ENCODE measurements at regions not wholly inside any gene's neighbourhood (a gene's known extent, or its start where the extent isn't known, plus 50 kb on each side); places are given as distances from the start of the nearest gene placed in this dataset.

DNA sequence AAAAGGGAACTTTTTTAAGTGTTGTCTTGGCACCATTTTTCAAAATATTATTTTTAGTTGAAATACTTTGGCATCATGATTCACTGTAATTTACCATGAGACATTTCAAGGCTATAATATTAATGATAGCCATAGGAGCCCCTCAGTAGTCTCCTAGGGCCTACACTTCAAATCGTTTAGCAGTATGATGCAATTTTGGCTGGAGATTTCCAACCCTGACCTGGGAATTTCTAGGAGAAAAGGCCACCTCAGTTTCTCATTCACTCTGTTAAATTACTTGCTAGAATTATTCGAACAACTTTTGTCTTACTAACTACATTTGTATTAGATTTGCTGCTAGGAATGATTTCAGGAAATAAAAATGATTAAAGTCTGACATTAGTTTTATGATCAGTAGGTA, 1610.9 kb upstream of the RAG2 start:
- no peak for ATAC-seq (ENCODE audit: low read depth)
- POLR2A ChIA-PET, result no interaction called here
- Mint-ChIP-seq H3K36me3 (no peaks in the 10 kb centered on the region), H3K27me3 (no peaks in the 10 kb centered on the region), H3K4me1 (no peaks in the 10 kb centered on the region), H3K27ac (no peak overlapping the region), H3K9me3 (peaks cover 8% of the 10 kb centered on the region), H3K4me3 (no peak overlapping the region)
- DNase-seq, result no peak

DNA sequence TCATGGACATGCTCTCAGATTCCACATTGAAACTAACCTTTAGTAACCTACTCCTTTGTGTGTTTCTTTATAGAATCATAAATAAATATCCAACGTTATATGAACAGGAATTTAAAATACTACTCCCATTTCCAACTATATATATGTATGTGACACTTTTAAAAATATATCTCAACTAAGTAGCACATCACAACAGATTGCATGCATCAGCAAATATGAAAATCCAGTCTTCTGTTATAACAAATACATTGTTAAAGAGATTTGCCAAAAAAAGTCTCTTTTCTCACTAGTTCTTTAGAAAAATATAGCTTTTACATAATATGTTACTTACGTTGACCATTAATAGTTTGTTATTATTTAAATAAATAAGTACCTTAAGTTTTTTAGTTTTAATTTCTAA, 1608.6 kb upstream of the RAG2 start:
- ATAC-seq (ENCODE audit: low read depth) (no peak), DNase-seq (no peak)
- H3K36me3 Mint-ChIP-seq, result no peaks in the 10 kb centered on the region
- no peaks in the 10 kb centered on the region for H3K4me1 Mint-ChIP-seq
- H3K27ac Mint-ChIP-seq, result no peak overlapping the region
- no peaks in the 10 kb centered on the region for H3K27me3 Mint-ChIP-seq
- H3K4me3 Mint-ChIP-seq, result no peak overlapping the region
- POLR2A ChIA-PET, result no interaction called here
- peaks cover 5% of the 10 kb centered on the region for H3K9me3 Mint-ChIP-seq

DNA sequence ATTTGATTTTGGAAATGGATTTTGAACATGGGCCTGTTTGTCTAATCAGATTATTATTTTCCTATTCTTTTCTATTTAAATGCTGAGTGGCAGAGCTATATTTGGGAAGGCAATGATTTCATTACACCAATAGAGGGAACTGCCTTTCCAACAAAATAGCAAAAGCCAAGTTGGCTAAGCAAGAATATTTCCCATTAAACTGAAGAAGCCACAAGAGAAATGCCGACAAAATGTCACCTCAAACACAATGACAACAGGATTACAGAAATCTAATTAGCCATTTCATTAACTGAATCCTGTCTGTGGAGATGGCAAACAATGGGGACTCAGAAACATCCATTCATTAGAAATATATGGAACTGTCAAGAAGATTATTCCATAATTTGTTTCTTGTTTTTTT, 1593.1 kb upstream of the RAG2 start:
- Mint-ChIP-seq H3K27ac (no peak overlapping the region), H3K4me1 (no peaks in the 10 kb centered on the region), H3K9me3 (peaks cover 5% of the 10 kb centered on the region), H3K36me3 (no peaks in the 10 kb centered on the region), H3K27me3 (no peaks in the 10 kb centered on the region), H3K4me3 (no peak overlapping the region)
- ATAC-seq (ENCODE audit: low read depth) (no peak), DNase-seq (no peak)
- POLR2A ChIA-PET, result no interaction called here

DNA sequence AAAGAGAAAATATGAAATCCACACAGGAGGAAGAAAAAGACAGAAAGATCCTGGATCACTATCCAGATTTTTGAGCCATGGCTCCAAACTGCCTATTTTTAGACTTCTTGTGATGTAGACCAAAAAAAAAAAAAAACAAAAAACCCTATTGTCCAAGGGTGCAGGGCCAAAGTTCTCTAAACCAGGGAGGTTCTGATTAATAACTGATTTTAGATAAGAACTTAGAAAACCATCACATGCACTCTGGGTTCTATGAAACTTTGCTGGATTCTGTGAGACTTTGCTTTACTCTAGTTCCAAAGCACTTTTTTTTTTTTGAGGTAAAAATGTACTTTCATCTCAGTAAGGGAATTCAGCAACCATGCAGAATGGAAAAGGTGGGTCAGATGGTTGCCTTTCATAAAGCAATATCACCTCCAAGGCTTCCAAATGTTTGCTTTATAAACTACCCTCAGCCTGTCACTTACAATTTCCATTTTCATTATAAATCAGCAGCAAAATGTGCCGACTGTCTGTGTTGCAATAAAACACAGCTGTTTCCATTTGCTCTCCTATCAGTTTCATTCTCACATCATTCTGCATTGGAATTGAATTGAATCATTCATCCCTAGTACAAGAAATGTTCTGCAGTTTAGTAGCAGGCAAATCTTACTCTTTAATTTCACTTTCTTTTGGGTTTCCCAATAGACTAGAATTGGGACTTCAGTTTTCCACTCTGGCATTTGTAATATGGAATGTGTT, 1584.3 kb upstream of the RAG2 start:
- DNase-seq, result no peak
- peaks cover 8% of the 10 kb centered on the region for H3K9me3 Mint-ChIP-seq
- no peaks in the 10 kb centered on the region for H3K4me1 Mint-ChIP-seq
- H3K27ac Mint-ChIP-seq, result no peak overlapping the region
- no peak for ATAC-seq (ENCODE audit: low read depth)
- H3K27me3 Mint-ChIP-seq, result no peaks in the 10 kb centered on the region
- POLR2A ChIA-PET, result no interaction called here
- H3K4me3 Mint-ChIP-seq, result no peak overlapping the region
- H3K36me3 Mint-ChIP-seq, result no peaks in the 10 kb centered on the region

DNA sequence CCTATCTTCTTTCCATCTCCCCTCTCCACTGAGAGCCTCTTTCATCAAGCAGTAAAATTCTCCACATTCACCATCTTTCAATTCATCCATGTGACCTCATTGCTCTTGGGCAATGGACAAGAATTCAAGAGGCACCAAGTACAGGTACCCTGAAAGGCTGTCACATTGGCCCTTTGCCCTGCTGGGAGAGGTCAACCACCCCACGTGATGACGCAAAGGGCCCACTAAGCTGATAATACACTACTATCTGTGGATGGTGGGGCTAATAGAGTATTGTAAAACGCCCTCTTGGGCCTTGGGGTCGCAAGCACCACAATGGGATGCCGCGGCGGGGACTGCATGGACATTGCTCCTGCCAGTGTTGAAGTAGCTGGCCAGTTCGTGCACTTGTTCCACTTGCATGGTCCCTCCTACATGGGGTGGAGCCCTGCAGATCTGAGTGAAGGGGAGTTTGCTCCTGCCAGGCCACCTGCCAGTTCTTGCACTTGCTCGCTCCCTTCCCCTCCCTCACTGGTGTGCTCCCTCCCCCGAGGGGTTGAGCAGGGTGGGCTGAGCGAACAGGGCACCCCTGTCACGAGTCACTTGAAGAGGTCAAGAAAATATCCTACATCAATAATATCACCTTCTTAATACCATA, 1578.8 kb upstream of the RAG2 start:
- Mint-ChIP-seq H3K36me3 (no peaks in the 10 kb centered on the region), H3K4me1 (no peaks in the 10 kb centered on the region), H3K27me3 (no peaks in the 10 kb centered on the region), H3K27ac (no peak overlapping the region), H3K9me3 (peaks cover 3% of the 10 kb centered on the region), H3K4me3 (no peak overlapping the region)
- ATAC-seq (ENCODE audit: low read depth) (no peak), DNase-seq (no peak)
- POLR2A ChIA-PET, result no interaction called here

DNA sequence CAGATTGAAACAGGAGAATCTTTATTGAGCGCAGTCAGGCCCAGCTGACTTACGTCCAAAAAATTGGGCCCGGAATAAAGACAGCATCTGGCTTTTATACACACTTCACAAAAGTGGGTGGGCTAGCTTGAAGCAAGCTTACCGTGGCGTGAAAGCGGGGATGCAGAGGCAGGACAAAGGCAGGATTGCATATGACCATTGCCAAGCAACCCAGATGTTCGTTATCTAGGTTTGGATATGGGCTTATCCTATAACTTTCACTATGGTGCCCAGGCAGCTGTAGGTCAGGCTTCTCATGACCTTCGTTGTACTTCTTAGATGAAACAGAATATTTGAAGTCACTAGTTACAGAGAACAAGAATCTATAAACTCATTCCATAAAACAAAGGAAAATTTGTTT, 1575.6 kb upstream of the RAG2 start:
- no peaks in the 10 kb centered on the region for H3K27me3 Mint-ChIP-seq
- no peaks in the 10 kb centered on the region for H3K36me3 Mint-ChIP-seq
- no peak for DNase-seq
- no peak for ATAC-seq (ENCODE audit: low read depth)
- H3K27ac Mint-ChIP-seq, result no peak overlapping the region
- no peak overlapping the region for H3K4me3 Mint-ChIP-seq
- peaks cover 2% of the 10 kb centered on the region for H3K9me3 Mint-ChIP-seq
- no peaks in the 10 kb centered on the region for H3K4me1 Mint-ChIP-seq
- POLR2A ChIA-PET, result no interaction called here

DNA sequence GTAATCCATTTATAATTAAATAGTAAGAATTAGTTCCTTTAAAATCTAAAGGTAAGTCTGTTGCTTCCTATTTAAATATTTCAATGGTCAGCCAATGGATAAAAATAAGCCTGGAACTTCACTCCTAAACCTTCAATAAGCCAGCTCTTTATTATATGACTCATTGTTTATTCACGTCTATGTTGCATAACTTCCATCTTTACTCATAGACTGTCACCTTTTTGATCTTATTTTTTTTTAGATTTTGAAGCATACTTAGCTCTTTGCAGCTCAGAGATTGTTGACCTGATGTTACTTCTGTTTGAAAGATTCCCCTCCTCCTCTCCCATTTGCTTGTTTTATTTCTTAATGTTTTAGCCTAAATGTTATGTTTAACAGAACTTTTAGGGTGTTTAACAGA, 1571.2 kb upstream of the RAG2 start:
- POLR2A ChIA-PET, result no interaction called here
- Mint-ChIP-seq H3K36me3 (no peaks in the 10 kb centered on the region), H3K4me3 (no peak overlapping the region), H3K9me3 (peaks cover 3% of the 10 kb centered on the region), H3K27ac (no peak overlapping the region), H3K27me3 (no peaks in the 10 kb centered on the region), H3K4me1 (no peaks in the 10 kb centered on the region)
- no peak for ATAC-seq (ENCODE audit: low read depth)
- DNase-seq, result no peak

DNA sequence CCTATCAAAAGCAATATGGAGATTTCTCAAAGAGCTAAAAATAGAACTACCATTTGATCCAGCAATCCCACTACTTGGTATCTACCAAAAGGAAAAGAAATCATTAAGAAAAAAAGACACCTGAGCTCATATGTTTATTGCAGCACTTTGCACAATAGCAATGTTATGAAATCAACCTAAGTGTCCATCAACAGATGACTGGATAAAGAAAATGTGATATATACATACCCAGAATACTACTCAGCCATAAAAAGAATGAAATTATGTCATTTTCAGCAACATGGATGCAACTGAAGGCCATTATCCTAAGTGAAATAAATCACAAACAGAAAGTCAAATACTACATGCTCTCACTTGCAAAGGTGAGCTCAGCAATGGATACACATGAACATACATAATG, 1565.5 kb upstream of the RAG2 start:
- no peak overlapping the region for H3K4me3 Mint-ChIP-seq
- H3K4me1 Mint-ChIP-seq, result no peaks in the 10 kb centered on the region
- ATAC-seq (ENCODE audit: low read depth) (no peak), DNase-seq (no peak)
- no peaks in the 10 kb centered on the region for H3K27me3 Mint-ChIP-seq
- H3K36me3 Mint-ChIP-seq, result no peaks in the 10 kb centered on the region
- H3K9me3 Mint-ChIP-seq, result peaks cover 3% of the 10 kb centered on the region
- no peak overlapping the region for H3K27ac Mint-ChIP-seq
- POLR2A ChIA-PET, result no interaction called here

DNA sequence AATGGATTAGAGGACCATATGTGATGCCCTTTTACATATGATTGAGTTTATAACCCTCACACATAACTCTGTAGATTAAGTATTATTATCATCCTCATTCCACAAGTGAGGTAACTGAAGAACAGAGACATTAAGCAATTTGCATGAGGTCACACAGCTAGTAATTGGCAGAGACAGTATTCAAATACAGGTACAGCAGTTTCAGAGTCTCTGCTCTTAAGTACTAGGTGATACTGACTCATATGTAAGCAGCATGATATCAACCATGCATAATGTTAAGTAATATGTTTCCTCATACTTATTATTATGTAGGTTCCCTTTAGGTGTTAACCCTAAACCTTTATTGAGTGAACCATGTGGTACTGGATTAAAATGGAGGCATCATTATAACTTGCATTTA, 1562.4 kb upstream of the RAG2 start:
- Mint-ChIP-seq H3K4me3 (no peak overlapping the region), H3K27me3 (no peaks in the 10 kb centered on the region), H3K4me1 (no peaks in the 10 kb centered on the region), H3K9me3 (peaks cover 2% of the 10 kb centered on the region), H3K36me3 (no peaks in the 10 kb centered on the region), H3K27ac (no peak overlapping the region)
- POLR2A ChIA-PET, result no interaction called here
- no peak for ATAC-seq (ENCODE audit: low read depth)
- no peak for DNase-seq

DNA sequence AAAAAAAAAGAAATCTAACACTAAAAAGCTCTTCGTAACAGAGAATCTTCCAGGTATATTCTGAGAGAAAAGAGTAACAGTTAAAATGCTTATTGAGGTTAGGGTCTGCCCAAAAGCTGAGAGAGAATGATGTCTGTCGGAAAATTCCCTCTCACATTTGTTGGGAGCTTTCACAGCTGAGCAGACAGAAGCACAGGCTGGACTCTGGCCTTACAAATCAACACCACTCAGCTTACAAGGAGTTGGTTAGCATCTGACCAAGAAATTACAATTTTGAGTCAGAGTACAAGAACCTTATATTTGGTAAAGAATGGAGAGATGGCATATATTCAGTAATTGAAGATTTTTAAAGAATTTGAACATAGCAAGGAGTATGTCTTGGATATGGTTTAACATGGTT, 1561.0 kb upstream of the RAG2 start:
- DNase-seq (no peak), ATAC-seq (ENCODE audit: low read depth) (no peak)
- H3K27me3 Mint-ChIP-seq, result no peaks in the 10 kb centered on the region
- no peak overlapping the region for H3K27ac Mint-ChIP-seq
- H3K4me1 Mint-ChIP-seq, result no peaks in the 10 kb centered on the region
- H3K4me3 Mint-ChIP-seq, result no peak overlapping the region
- H3K9me3 Mint-ChIP-seq, result peaks cover 1% of the 10 kb centered on the region
- H3K36me3 Mint-ChIP-seq, result no peaks in the 10 kb centered on the region
- POLR2A ChIA-PET, result no interaction called here

DNA sequence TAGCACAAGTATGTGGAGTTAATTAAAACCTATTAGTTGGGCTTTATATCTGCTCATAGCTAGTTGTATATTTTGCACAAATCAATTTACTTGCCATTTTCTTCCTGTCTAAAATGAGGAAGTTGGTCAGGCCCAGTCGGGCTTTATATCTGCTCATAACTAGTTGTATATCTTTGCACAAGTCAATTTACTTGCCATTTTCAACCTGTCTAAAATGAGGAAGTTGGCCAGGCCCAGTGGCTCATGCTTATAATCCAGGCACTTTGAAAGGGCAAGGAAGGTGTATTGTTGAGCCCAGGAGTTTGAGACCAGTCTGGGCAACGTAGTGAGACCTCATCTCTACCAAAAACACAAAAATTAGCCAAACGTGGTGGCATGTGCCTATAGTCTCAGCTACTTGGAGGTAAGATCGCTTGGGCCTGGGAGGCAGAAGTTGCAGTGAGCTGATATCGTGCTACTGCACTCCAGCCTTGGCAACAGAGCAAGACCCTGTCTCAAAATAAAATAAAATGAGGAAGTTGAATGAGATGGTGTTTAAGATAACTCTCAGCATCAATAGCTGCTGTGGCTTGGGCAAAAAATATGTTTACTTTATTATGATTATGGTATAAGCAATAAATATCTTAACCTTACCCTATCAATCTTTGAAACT, 1558.6 kb upstream of the RAG2 start:
- Mint-ChIP-seq H3K4me1 (no peaks in the 10 kb centered on the region), H3K27ac (no peak overlapping the region), H3K27me3 (no peaks in the 10 kb centered on the region), H3K4me3 (no peak overlapping the region), H3K36me3 (no peaks in the 10 kb centered on the region), H3K9me3 (peaks cover 1% of the 10 kb centered on the region)
- DNase-seq (no peak), ATAC-seq (ENCODE audit: low read depth) (no peak)
- POLR2A ChIA-PET, result no interaction called here

DNA sequence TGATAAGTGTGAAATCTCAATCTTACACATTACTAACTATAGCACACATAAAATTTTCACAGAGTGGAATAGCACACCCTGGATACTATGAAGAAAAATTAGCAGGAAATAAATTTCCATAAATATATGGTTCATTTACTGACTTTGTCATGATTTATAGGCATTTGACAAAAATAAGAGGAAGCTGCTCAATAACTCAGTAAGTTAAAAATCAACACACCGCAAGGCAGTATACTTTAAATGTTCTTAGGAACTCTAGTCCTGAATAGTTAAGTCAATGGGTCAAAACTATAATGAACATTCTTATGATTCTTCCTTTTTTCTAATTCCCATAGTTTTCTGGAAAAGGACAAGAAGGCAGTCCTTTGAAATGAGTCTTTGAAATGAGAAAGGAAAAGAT, 1557.8 kb upstream of the RAG2 start:
- DNase-seq, result no peak
- Mint-ChIP-seq H3K4me1 (no peaks in the 10 kb centered on the region), H3K4me3 (no peak overlapping the region), H3K27ac (no peak overlapping the region), H3K27me3 (no peaks in the 10 kb centered on the region), H3K9me3 (peaks cover 2% of the 10 kb centered on the region), H3K36me3 (no peaks in the 10 kb centered on the region)
- ATAC-seq (ENCODE audit: low read depth), result no peak
- POLR2A ChIA-PET, result no interaction called here

DNA sequence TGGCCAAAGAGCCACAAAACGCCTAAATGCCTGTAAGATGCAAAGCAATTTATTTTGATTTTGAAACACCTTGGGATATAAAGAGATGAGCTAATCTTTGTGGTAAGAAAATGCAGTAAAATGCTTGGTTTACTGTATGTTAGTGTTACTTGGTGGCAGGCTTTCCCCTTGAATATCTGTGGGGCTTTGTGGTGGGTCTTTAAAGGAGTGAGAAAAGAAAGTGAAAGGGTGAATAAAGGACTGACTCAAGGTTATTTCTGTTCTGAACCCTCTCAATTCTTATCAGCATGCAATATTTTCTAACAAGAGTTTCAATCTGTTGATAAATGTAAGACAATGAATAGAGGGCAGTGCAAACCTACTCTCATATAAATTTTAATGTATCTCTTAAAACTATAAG, 1555.9 kb upstream of the RAG2 start:
- no peak for ATAC-seq (ENCODE audit: low read depth)

DNA sequence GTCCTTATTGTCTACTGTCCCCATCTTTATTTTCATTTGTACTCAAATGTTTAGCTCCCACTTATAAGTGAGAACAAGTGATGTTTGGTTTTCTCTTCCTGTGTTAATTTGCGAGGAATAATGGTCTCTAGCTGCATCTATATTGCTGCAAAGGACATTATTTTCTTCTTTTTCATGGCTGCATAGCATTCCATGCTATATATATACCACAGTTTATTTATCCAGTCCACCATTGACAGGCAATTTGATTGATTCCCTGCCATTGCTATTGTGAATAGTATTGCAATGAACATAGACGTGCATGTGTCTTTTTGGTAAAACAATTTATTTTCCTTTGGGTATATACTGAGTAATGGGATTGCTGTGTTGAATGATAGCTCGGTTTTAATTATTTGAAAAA, 1545.8 kb upstream of the RAG2 start:
- DNase-seq, result no peak
- POLR2A ChIA-PET, result no interaction called here
- no peak overlapping the region for H3K4me3 Mint-ChIP-seq
- no peak for ATAC-seq (ENCODE audit: low read depth)
- H3K36me3 Mint-ChIP-seq, result no peaks in the 10 kb centered on the region
- no peaks in the 10 kb centered on the region for H3K27me3 Mint-ChIP-seq
- no peaks in the 10 kb centered on the region for H3K4me1 Mint-ChIP-seq
- H3K27ac Mint-ChIP-seq, result no peak overlapping the region
- H3K9me3 Mint-ChIP-seq, result peaks cover 4% of the 10 kb centered on the region

More for the DNA sequence above, 1555.9 kb upstream of the RAG2 start:
- DNase-seq, result no peak
- Mint-ChIP-seq H3K27ac (no peak overlapping the region), H3K27me3 (no peaks in the 10 kb centered on the region), H3K4me1 (no peaks in the 10 kb centered on the region), H3K9me3 (peaks cover 4% of the 10 kb centered on the region), H3K36me3 (no peaks in the 10 kb centered on the region), H3K4me3 (no peak overlapping the region)
- POLR2A ChIA-PET, result no interaction called here

Measured in activated naive CD8-positive, alpha-beta T cell treated with anti-CD3 and anti-CD28 coated beads, Interleukin-2, amount 10 ng/mL, durations not matched to agents 7 days and 5 days (primary cell).